Neuronal stem cell (in vitro differentiated cells): ENCODE measurements at regions not wholly inside any gene's neighbourhood (a gene's known extent, or its start where the extent isn't known, plus 50 kb on each side); places are given as distances from the start of the nearest gene placed in this dataset.

ENCODE experiments used
- DNase-seq: peaks from one replicate; pipeline ENCODE4 v3.0.0-alpha.2; 2013; ENCODE audit warnings: low spot score
- H2AFZ ChIP-seq: one replicate; pipeline ENCODE4 v1.6.1; 2013; ENCODE audit warnings: mild to moderate bottlenecking, low read length, inconsistent platforms
- H2AK5ac ChIP-seq: 2 replicates; pipeline ENCODE4 v1.6.1; 2013; ENCODE audit warnings: low read depth, mild to moderate bottlenecking, inconsistent platforms, low read length, moderate library complexity, mixed read lengths
- H2BK120ac ChIP-seq: 2 replicates; pipeline ENCODE4 v1.6.1; 2013; ENCODE audit warnings: low read depth, mild to moderate bottlenecking, inconsistent platforms, low read length, moderate library complexity, mixed read lengths
- H2BK12ac ChIP-seq: one replicate; pipeline ENCODE4 v1.6.1; 2013; ENCODE audit warnings: low read length, inconsistent platforms
- H2BK15ac ChIP-seq: 2 replicates; pipeline ENCODE4 v1.6.1; 2013; ENCODE audit warnings: mild to moderate bottlenecking, low read length, inconsistent platforms, mixed read lengths
- H2BK5ac ChIP-seq: one replicate; pipeline ENCODE4 v1.6.1; 2013; ENCODE audit warnings: inconsistent platforms, mild to moderate bottlenecking, low read length, moderate library complexity
- H3K14ac ChIP-seq: one replicate; pipeline ENCODE4 v1.6.1; 2013; ENCODE audit warnings: low read length, inconsistent platforms
- H3K18ac ChIP-seq: 2 replicates; pipeline ENCODE4 v1.6.1; 2013; ENCODE audit warnings: low read length, inconsistent platforms
- H3K23ac ChIP-seq: 2 replicates; pipeline ENCODE4 v1.6.1; 2013; ENCODE audit warnings: low read depth, mild to moderate bottlenecking, mixed read lengths, low read length, inconsistent platforms; ENCODE audit not compliant: poor library complexity
- H3K27ac ChIP-seq: replicated peaks from 3 replicates; pipeline ENCODE4 v1.5.1; 2013; ENCODE audit warnings: low read length, inconsistent platforms
- H3K27me3 ChIP-seq, 3 experiments: 2 replicates each; pipeline ENCODE4 v1.6.1; 2013; ENCODE audit warnings: low read length in 3 of 3, mild to moderate bottlenecking in 2 of 3, inconsistent platforms in 1 of 3, low read depth in 1 of 3, mixed read lengths in 1 of 3, moderate library complexity in 1 of 3; ENCODE audit not compliant: control insufficient read depth in 3 of 3, insufficient read depth in 3 of 3
- H3K36me3 ChIP-seq, 2 donors: replicated peaks in 1 of 2; 2 replicates each; pipeline ENCODE4 v1.6.1; 2013; ENCODE audit warnings: low read length in 2 of 2; ENCODE audit not compliant: control insufficient read depth in 2 of 2, insufficient read depth in 2 of 2
- H3K4ac ChIP-seq: 2 replicates; pipeline ENCODE4 v1.6.1; 2013; ENCODE audit warnings: inconsistent platforms, mild to moderate bottlenecking, low read length, moderate library complexity
- H3K4me1 ChIP-seq, 2 donors: 1 replicate in 1 of 2; 2 replicates in 1 of 2; pipeline ENCODE4 v1.6.1; 2013; ENCODE audit warnings: low read length in 2 of 2, low read depth in 1 of 2; ENCODE audit not compliant: control insufficient read depth in 2 of 2, insufficient read depth in 1 of 2
- H3K4me2 ChIP-seq: one replicate; pipeline ENCODE4 v1.6.1; 2013; ENCODE audit warnings: mild to moderate bottlenecking, low read length, inconsistent platforms; ENCODE audit not compliant: insufficient read depth, poor library complexity, severe bottlenecking
- H3K4me3 ChIP-seq, 2 donors: 2 replicates each; pipeline ENCODE4 v1.5.1; 2013; ENCODE audit warnings: low read length in 2 of 2, mild to moderate bottlenecking in 2 of 2, inconsistent platforms in 1 of 2, moderate library complexity in 1 of 2
- H3K79me1 ChIP-seq: one replicate; pipeline ENCODE4 v1.6.1; 2013; ENCODE audit warnings: low read depth, mild to moderate bottlenecking, inconsistent platforms, low read length, moderate library complexity
- H3K9ac ChIP-seq: one replicate; pipeline ENCODE4 v1.6.1; 2013; ENCODE audit warnings: mild to moderate bottlenecking, low read depth, low read length, inconsistent platforms; ENCODE audit not compliant: poor library complexity
- H3K9me3 ChIP-seq, 2 donors: replicated peaks in 1 of 2; 2 replicates each; pipeline versions ENCODE3 to v1.6.1; 2013; ENCODE audit warnings: low read length in 2 of 2, mild to moderate bottlenecking in 2 of 2, inconsistent platforms in 1 of 2, low read depth in 1 of 2, mixed read lengths in 1 of 2, moderate library complexity in 1 of 2; ENCODE audit not compliant: control insufficient read depth in 2 of 2, insufficient read depth in 1 of 2
- H4K8ac ChIP-seq: one replicate; pipeline ENCODE4 v1.6.1; 2013; ENCODE audit warnings: low read depth, mild to moderate bottlenecking, inconsistent platforms, low read length, moderate library complexity
- H4K91ac ChIP-seq: one replicate; pipeline ENCODE4 v1.6.1; 2013; ENCODE audit warnings: low read length, low read depth, mild to moderate bottlenecking, inconsistent platforms; ENCODE audit not compliant: poor library complexity
- WGBS, 2 donors: extraction: QIAGEN DNeasy Blood & Tissue Kit; methylation state at CpG; one replicate each; pipeline ENCODE4 v1.1.7; 2013; ENCODE audit warnings: missing lambda C conversion rate in 2 of 2, mixed read lengths in 1 of 2; ENCODE audit not compliant: insufficient read length in 2 of 2, insufficient replicate concordance in 1 of 2; ENCODE audit errors: extremely low coverage in 2 of 2; 5-methylcytosine and 5-hydroxymethylcytosine counted together

- Histone ChIP-seq H2BK12ac (no peak overlapping the region), H3K18ac (no peak overlapping the region), H3K14ac (no peak overlapping the region), H3K27ac (no peak overlapping the region), H3K27me3 (no peaks in the 10 kb centered on the region), H3K4me3 (no peak overlapping the region), H3K36me3 (no peaks in the 10 kb centered on the region), H3K4me2 (no peak overlapping the region), H3K23ac (no peak overlapping the region), H2BK15ac (no peak overlapping the region), H3K9me3 (peaks cover 0 to 4% of the 10 kb centered on the region in 2 donors), H2BK120ac (no peak overlapping the region), H3K9ac (no peak overlapping the region), H4K8ac (no peak overlapping the region), H3K4ac (no peak overlapping the region), H4K91ac (no peak overlapping the region), H2AK5ac (no peak overlapping the region), H2BK5ac (no peak overlapping the region), H3K79me1 (no peaks in the 10 kb centered on the region), H2AFZ (no peak overlapping the region), H3K4me1 (no peaks in the 10 kb centered on the region)
- DNase-seq, result no peak
- WGBS, 2 donors, result no CpG with 5 or more reads among the region's 2 CpGs
These were observed 448.4 kb upstream of the COBL start for GRCh38 chr7:51764976-51765375.

GRCh38 chr7:51759985-51760384, 443.4 kb upstream of the COBL start:
- no peak overlapping the region for H2BK120ac ChIP-seq
- H2BK5ac ChIP-seq, result no peak overlapping the region
- no peak overlapping the region for H3K18ac ChIP-seq
- H3K9ac ChIP-seq, result no peak overlapping the region
- no peak overlapping the region for H4K91ac ChIP-seq
- no peak overlapping the region for H2BK12ac ChIP-seq
- H3K9me3 ChIP-seq, result no peaks in the 10 kb centered on the region
- H3K14ac ChIP-seq, result no peak overlapping the region
- no peaks in the 10 kb centered on the region for H3K36me3 ChIP-seq
- no peak overlapping the region for H3K4me2 ChIP-seq
- H3K4ac ChIP-seq, result no peak overlapping the region
- H3K4me1 ChIP-seq, result no peaks in the 10 kb centered on the region
- no peak overlapping the region for H2AFZ ChIP-seq
- WGBS, 2 donors, result no CpG with 5 or more reads among the region's 2 CpGs
- DNase-seq, result no peak
- no peak overlapping the region for H3K27ac ChIP-seq
- no peak overlapping the region for H2AK5ac ChIP-seq
- no peaks in the 10 kb centered on the region for H3K27me3 ChIP-seq
- H3K4me3 ChIP-seq, result no peak overlapping the region
- no peak overlapping the region for H4K8ac ChIP-seq
- no peak overlapping the region for H2BK15ac ChIP-seq
- no peaks in the 10 kb centered on the region for H3K79me1 ChIP-seq
- no peak overlapping the region for H3K23ac ChIP-seq

- Histone ChIP-seq H2BK5ac (no peak overlapping the region), H4K91ac (no peak overlapping the region), H4K8ac (no peak overlapping the region), H3K4me3 (no peak overlapping the region), H3K4ac (no peak overlapping the region), H3K79me1 (no peaks in the 10 kb centered on the region), H2BK15ac (no peak overlapping the region), H2BK120ac (no peak overlapping the region), H2AFZ (no peak overlapping the region), H3K14ac (no peak overlapping the region), H3K18ac (no peak overlapping the region), H3K9ac (no peak overlapping the region), H3K23ac (no peak overlapping the region), H3K36me3 (no peaks in the 10 kb centered on the region), H3K27me3 (no peaks in the 10 kb centered on the region), H3K4me2 (no peak overlapping the region), H3K9me3 (no peaks in the 10 kb centered on the region), H2AK5ac (no peak overlapping the region), H2BK12ac (no peak overlapping the region), H3K4me1 (no peaks in the 10 kb centered on the region), H3K27ac (no peak overlapping the region)
- WGBS, 2 donors, result no CpG with 5 or more reads among the region's 6 CpGs
- DNase-seq, result no peak
These were observed 441.4 kb upstream of the COBL start for GRCh38 chr7:51757960-51758359.

GRCh38 chr7:51732951-51733350, 416.3 kb upstream of the COBL start:
- H3K4me2 ChIP-seq, result no peak overlapping the region
- H2BK15ac ChIP-seq, result no peak overlapping the region
- H3K27ac ChIP-seq, result no peak overlapping the region
- no peak overlapping the region for H2BK12ac ChIP-seq
- no peak overlapping the region for H3K9ac ChIP-seq
- no peak overlapping the region for H4K91ac ChIP-seq
- no peaks in the 10 kb centered on the region for H3K27me3 ChIP-seq
- no peak overlapping the region for H2AK5ac ChIP-seq
- H2BK120ac ChIP-seq, result no peak overlapping the region
- H4K8ac ChIP-seq, result no peak overlapping the region
- no peak overlapping the region for H3K23ac ChIP-seq
- no peaks in the 10 kb centered on the region for H3K36me3 ChIP-seq
- H2AFZ ChIP-seq, result no peak overlapping the region
- H3K18ac ChIP-seq, result no peak overlapping the region
- H3K4me1 ChIP-seq, result peaks cover 0 to 12% of the 10 kb centered on the region in 2 donors
- H3K9me3 ChIP-seq, result peaks cover 2 to 13% of the 10 kb centered on the region in 2 donors
- DNase-seq, result no peak
- no peak overlapping the region for H3K14ac ChIP-seq
- no peak overlapping the region for H3K4me3 ChIP-seq
- H2BK5ac ChIP-seq, result no peak overlapping the region
- no peaks in the 10 kb centered on the region for H3K79me1 ChIP-seq
- H3K4ac ChIP-seq, result no peak overlapping the region
